ENCODE measurements at regions not wholly inside any gene's neighbourhood (a gene's known extent, or its start where the extent isn't known, plus 50 kb on each side); places are given as distances from the start of the nearest gene placed in this dataset.
"Not testable (repeated sequence)": the region's sequence is repeated elsewhere in the genome, so short reads cannot be mapped to it uniquely, and the experiment has no call there.

DNA sequence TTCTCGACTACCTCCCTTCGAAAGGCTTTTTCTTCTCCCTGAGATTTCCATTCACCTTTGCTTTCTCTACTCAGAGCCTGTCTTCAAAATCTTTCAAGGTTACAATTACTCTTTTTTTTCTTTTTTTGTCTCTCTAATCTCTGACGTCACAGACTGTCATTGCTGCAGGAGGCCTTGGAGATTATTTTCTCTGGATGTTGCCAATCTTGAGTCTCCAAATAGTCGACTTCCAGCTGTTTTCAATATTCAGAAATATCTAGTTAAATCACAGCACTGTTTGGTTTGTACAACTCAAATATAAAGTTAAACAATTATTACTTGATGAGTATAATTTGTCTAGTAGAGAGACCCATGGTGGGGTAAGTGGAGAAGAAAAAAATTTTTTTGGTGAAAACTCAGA, 359.0 kb upstream of the BOD1L1 start:
- DNase-seq (ENCODE audit: low spot score), result no peak

DNA sequence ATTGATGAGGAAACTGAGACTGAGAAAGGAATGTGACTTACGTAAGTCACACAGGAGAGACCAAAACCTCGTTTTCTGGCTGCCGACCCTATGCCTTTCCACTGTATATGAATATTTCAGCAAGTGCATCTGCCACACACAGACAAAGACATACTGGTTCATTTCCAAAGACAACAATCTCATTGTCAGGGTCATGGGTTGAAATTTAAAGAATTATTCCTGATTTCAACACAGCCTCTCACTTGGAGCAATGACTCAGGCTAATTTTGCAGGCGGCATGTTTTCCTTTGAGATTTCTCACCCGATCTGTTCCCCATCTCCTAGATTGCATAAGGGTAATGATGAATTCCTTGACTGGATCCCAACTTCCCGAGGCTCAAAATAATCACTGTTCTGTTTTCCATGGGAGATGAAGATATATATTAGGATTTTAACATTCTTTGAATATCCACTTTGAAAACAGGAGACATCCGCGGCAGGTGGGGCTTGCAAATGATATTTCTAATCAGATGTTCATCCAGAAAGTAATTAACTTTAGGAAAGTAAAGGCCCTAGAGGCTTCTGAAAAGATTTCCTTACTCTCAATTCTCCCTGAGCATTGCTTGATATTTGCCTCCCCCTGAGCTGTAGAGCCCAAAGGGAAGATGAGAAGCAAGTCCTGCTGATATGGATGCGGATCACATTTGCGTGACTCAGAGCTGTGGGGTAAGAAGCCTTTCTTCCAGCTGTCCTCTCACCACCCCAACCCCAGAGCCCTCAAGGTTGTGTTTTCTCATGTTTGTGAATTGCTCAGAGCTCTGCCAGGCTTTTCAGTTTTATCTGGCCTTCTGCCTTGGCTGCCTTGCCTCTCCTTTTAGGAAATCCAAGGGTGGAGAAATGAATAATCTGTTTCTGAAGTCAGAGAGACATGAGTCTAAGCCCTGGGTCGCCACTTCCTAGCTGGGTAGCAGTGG, 361.1 kb upstream of the BOD1L1 start:
- DNase-seq (ENCODE audit: low spot score), result no peak

DNA sequence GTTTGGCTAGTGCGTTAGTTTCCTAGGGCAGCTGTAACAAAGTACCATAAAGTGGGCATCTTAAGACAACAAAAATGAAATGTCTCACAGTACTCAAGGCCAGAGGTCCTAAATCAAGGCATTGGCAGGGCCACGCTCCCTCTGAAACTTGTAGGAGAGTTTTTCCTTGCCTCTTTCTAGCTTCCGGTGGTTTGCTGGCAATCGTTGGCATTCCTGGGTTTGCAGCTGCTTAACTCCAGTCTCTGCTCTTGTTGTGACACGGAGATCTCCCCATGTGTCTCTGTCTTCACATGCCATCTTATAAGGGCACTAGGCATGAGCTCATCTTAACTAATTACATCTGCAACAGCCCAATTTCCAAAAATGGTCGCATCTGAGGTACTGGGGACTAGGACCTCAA, 362.0 kb upstream of the BOD1L1 start:
- no peak for DNase-seq (ENCODE audit: low spot score)

DNA sequence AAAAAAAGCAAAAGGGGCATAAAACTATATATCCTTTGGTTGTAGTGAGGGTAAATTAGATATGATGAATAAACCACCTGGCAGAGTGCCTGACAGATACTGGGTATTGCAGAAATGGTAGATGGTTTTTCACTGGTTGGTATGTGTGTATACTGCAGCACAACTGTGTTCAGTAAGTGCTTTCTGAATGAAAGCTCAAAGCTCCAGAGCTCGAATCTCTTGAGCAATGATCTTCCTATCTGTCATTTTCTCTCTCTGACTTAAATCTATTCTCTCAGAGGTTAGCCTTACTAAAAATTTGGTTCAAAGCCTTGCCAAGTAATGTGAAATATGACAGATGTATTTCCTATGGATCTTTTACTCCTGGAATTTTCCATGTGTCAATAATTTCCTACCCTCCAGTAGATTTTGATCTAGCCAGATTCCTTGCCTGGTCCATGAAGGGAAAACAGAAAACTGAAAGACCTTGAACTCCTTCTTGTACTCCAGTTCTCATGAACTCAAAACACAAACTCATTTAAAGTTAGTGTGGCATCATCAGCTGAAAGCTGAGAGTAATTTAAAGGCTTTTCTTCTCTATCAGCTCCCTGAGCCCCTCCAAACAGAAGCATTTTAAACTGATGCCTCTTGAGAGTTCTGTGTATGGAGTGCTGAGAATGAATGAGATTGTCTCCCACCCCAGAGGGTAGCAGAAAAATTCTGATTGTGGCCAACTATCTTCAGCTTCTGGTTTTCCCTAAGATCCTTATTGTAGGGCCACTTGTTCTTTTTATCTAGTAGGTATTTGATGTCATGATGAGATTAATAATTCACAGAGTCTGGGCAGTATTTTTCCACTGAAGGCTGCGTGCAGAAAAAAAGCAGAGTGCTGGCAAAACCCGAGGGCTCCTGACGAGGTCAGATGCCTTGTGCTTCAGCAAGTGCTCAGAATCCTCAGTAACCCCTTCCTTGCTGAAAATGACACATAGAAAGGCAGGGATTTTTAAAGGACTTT, 363.4 kb upstream of the BOD1L1 start:
- no peak for DNase-seq (ENCODE audit: low spot score)

DNA sequence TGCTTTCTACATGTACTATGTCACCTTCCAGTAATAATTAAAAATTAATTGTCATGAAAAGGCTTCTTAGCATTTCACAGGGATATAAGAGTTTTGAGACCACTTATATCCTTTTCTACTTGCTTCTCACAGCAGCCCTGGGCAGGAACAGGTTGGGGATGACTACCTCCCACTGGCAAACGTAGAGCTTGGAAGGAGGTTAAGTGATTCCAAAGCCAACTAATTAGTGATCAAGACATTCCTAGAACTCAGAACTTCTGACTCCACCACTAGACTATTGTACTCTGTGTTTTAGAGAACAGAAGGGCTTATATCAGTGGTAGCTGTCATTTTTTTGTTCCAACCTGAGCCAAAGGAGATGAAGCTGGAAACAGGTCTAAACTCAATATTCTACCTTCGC, 364.5 kb upstream of the BOD1L1 start:
- DNase-seq (ENCODE audit: low spot score), result no peak

DNA sequence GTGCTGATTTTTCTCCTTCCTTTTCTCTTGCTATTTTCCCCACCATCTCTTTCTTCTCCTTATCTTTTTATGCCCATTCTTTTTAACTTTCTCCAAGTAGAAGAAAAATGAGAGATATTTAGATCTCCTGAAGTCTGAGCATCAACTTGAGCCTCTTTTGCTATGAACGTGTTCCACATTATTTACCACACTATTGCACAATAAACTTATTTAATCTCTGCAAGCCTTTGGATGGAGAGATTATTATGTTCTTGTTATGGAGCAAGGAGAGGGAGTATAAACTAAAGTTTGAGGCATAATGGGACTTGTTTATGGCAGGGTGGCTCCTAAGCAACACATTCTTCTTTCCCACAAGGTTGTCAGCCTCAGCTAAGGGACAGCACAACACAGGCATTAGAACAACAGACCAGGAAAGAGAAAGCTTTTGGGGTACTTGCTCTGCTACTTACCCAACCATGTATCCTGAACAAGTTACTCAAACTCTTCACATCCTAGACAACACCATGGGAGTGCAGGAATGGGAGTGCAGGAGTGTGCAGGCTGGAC, 365.5 kb upstream of the BOD1L1 start:
- no peak for DNase-seq (ENCODE audit: low spot score)

DNA sequence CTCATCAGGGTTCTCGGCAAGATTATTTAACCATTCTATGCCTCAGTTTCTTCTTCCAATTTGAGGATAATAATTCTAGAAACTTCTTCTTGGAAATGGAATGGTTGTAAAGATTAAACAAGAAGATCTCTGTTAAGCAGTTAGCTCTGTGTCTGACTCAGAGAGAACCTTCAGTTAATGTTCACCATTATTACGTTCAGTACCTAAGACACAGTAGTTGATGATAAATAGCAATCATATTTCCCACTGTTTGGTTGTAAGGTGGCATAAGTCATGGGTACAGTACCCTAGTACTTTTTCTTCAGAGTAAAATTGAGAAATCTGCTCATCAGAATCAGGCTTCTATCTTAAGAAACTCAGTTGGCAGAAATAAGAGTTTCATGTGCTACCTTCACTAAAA, 366.5 kb upstream of the BOD1L1 start:
- DNase-seq (ENCODE audit: low spot score), result no peak

DNA sequence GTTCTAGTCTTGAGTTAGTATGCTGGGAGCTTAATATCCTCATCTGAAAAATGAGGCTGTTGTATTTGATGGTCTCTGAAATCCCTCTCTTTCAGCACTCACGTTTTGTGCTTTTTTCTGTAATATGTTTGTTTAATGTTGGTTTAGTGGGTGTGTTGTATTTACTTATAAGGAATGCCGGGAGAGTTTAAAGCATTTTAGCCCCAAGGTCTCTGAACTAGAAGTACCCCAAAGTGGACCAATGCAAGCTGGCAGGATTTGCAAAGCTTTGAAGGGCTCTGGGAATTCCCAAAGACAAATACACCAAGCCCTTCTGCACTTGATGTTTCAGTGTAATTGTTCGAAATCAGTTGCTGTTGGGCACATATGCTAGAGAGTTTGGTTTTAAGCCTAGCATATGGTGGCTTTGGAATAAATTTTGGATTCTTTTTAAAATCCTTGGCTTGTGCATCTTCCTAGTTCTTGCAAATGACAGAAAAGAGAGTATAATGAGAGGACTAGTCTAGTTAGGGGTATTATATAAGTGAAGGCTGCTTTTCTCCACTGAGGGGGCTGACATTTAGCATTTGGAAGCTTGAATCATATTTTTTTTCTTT, 371.4 kb upstream of the BOD1L1 start:
- no peak for DNase-seq (ENCODE audit: low spot score)

DNA sequence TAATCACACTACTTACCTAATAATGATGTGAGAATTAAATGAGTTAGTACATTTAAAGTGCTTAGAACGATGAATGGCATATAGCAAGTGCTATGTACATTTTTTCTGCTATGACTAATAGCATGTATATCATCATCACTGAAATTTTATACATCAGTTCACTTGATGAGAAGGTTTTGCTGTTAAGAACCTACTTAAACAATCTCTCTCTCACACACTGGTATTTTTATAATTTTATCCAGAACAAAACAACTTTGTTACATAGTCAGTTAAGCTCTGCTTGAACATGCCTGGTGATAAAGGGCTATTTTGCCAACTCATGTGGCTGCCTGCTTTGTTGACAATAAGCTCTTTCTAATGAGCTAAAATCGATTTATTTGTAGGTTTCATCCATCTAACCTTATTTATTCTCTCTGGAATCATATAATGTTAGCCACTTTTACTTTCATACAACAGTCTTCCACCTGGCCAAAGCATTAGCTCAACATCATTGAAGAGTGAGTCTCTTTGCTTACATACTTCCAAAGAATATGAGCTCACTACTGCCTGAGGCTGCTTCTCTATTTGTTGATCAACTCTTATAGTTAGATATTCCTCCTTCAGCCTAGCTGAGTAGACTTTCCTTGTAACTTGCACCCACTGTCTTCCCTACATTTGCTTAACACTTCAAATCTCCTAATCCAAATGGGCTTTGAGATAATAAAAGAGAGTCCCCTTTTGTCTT, 372.7 kb upstream of the BOD1L1 start:
- DNase-seq (ENCODE audit: low spot score), result no peak

DNA sequence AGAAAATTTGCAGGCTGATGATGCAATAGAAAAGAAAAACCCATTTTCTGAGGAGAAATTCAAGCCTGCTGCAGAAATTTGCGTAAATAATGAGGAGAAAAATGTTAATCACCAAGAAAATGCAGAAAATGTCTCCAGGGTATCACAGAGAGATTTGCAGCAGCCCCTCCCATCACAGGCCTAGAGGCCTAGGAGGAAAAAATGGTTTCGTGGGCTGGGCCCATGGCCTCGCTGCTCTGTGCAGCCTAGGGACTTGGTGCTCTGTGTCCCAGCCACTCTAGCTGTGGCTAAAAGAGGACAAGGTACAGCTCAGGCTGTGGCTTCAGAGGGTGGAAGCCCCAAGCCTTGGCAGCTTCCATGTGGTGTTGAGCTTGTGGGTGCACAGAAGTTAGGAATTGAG, 374.8 kb upstream of the BOD1L1 start:
- not testable (repeated sequence) for DNase-seq (ENCODE audit: low spot score)

DNA sequence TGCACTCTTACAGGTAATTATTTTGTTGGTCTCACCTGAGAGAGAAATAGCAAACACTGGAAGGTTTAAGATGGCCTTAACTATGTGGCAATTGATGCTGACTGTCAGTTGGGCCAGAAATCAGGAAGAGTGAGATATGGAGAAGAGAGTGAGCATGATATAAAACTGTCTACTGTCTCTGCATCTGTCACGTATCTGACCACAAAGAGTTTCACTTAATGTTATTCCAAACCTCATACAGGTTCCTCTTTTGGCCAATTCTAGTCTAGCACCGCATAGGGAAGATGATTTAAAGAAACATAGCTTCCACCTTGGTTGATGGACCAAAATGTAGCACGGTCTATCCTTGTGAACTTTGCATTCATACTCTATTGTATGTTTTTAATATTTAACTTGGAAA, 381.0 kb upstream of the BOD1L1 start:
- DNase-seq (ENCODE audit: low spot score), result no peak

DNA sequence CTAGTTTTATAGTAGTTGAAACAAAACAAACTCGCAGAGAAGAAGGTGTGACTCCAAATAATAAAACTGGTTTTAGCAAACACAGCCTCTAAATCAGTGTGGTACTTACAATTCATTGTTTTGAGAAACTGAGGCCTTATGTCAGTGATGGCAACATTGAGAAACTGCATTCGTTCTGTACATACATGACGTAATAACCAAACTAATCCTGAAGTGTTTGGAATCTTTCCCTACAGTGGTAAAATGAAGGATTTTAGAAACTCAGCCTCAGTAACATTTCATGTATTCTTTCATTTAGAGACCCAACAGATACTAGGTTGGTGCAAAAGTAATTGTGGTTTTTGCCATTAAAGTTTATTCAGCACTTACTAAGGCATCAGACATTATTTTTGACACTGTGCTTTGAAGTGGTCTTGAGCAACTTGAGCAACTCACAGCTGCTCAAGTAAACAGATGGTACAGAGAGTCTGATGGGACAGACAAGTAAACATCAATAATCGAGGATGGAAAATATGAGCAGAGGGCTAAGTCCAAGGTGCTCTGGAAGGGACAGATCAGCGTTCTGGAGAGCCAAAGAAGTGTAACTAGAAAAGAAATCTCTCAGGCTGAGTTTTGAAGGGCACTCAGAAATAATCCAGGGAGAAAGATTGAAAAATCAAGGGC, 390.8 kb upstream of the BOD1L1 start:
- no peak for DNase-seq (ENCODE audit: low spot score)

DNA sequence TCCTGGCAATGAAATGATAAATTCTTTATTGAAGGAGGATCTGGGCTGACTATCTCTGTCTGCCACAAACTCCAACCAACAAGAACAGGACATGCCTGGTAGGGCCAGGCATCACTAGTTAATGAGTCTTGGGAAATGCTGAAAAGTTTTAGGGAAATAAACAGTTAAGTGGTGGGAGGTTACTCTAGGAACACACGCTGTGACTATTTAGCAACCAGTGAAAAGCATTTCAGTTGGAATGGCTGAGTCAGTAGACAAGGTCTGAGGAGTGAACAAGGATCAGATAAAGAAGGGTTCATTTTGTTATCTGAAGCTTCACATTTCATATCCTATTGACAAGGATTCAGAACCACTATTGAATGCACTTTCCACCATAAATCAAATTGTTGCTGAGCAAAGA, 394.9 kb upstream of the BOD1L1 start:
- DNase-seq (ENCODE audit: low spot score), result no peak

DNA sequence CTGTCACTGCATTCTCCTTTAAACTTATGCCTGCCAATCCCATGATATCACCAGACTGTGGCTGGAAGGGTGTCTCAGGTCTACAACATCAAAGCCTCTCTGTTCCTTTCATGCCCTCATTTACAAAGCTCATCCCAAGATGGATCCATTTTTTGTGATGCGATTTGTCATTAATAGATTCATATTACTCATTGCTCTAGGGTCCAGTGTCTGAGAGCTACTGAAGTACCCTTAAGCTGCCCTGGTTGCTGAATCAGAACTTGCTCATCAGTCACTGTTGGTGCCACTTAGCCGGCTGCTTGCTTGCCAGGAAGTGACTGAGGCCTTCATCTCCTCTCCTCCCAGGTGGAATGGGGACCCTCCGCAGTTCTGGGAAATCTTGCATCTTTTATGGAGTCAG, 395.5 kb upstream of the BOD1L1 start:
- DNase-seq (ENCODE audit: low spot score), result no peak

DNA sequence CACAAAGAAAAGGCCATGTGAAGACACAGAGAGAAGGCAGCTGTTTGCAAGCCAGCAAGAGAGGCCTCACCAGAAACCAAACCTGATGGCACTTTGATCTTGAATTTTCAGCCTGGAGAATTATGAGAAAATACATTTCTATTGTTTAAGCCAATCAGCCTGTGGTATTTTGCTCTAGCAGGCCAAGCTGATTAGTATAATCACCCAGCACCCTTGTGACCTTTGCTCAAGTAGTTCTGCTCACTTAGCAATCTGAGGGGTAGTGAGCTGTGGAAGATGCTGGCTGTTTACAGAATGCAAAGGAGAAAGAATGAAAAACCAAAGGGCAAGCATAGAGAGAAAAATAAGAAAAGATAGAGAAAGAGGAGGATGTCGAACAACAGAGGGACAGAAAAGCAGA, 396.4 kb upstream of the BOD1L1 start:
- no peak for DNase-seq (ENCODE audit: low spot score)

DNA sequence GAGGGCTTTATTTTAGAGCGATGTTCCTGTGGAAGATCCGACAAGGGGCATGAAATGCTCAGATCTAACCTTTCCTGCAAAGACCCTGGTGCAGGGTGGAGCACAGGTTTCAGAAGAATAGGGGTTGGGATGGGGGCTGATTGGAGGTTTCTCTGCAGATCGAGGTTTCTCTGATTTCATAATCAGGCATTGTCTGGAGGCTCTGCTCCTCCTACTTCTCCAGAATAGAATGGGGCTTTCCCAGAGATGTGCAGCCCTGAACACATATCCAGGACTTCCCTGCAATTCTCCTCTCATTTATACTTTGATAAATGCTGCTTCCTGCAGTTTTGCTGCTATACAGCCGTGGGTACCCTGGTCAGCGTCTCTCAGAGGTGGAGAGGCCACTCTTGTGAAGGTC, 397.6 kb upstream of the BOD1L1 start:
- DNase-seq (ENCODE audit: low spot score), result no peak

DNA sequence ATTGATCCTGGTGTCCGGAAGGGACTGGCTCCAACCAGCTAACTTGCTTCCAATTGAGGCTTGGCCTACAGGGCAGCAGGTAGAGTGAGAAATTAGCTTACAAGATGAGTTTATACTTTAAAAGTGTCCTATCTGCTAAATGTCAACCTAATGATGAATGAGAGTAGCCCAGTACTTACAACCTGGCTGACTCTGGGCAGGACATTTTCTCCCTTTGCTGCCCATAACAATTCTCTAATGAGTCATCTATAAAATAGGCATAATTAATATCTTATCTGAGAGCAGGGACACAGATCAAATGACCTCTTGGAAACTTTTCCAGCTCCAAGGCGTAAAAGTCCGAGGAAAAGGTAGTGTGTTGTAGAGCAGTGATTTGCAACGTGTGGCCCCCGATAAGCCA, 398.4 kb upstream of the BOD1L1 start:
- DNase-seq (ENCODE audit: low spot score), result no peak

DNA sequence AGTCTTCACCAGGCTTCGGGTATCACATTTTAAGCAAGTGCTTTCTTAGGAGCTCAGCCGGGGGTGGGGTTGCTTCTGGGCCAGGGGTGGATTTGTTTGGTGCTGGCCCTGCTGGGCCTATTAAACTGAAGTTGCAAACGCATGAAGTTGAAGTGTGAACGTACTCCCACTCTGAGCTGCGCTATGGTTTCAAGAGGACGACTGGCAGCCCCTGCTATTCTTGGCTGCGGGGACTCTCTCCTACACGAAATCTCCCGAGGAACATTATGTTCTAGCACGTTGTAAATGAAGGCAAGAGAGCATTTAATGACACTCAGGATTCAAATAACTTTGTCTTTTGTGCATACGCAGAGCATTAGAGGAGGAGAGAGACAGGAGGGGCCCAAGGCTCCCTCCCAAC, 401.3 kb upstream of the BOD1L1 start:
- no peak for DNase-seq (ENCODE audit: low spot score)

DNA sequence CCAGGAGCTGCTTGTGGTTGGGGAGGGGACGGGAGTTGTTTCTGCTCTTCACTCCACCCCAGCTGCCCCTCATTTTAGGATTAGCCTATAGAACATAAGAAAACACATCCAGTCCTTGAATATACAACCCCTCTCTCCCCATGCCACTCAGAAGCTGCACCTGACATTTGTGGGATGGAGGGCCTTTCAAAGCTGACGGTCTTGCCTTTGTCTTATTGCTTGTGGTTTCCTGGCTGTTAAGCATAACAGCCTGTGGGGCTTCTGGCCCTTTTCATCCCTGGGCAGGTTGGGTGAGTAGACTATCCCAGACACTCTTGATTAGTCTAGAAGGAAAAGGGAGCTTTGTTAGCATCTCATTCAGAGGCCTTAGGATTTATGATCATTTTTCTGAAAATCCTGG, 407.6 kb upstream of the BOD1L1 start:
- DNase-seq (ENCODE audit: low spot score), result no peak

DNA sequence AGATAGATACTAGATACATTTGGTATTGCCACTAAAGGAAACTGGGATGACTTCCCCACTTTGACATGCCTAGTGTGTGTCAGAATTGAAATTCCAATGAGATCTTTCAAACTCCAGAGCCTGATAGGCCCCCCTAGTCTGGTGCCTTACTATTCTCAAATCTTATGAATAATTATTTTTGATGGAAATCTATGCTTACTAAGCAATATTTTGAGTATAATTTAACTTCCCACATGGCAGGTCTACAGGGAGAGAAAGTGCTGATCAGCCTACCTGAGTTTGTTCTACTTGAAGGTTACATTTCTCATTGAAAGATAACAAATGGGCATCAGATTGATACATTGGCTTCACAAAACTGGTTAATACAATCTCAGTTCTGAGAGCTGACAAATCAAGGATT, 415.7 kb upstream of the BOD1L1 start:
- no peak for DNase-seq (ENCODE audit: low spot score)

DNA sequence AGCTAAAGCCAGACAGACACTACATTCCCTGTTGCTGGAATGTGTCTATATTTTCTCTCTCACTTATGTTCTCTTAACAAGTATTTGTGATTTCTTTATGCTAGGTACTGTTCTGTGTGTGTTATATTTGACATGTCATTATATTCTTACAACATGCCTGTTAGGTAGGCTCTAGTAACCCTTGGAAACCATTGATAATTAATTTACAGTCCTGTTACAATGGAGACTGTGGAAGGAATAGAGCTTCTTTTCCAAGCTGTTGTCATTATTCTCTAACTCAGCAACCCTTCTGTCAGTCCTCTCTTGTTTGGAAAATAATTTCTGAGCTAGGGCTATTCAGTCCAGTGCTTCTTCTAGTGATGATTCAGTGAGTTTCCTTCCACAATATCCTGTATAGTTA, 419.1 kb upstream of the BOD1L1 start:
- DNase-seq (ENCODE audit: low spot score), result no peak

Data from iPS-NIHi11 (cell line).